Glutamatergic neuron (in vitro differentiated cells): ENCODE measurements at regions not wholly inside any gene's neighbourhood (a gene's known extent, or its start where the extent isn't known, plus 50 kb on each side); places are given as distances from the start of the nearest gene placed in this dataset.
A peak's percentile ranks its signal among the peaks of the same experiment; 100 is the strongest.
"Not testable (repeated sequence)": the region's sequence is repeated elsewhere in the genome, so short reads cannot be mapped to it uniquely, and the experiment has no call there.

Experiments
- DNase-seq: peaks from one replicate; pipeline ENCODE4 v3.0.0; 2022
- H3K27ac Mint-ChIP-seq: one replicate; pipeline ENCODE4 v1.8.0; 2020; ENCODE audit warnings: mild to moderate bottlenecking, mixed read lengths, inconsistent platforms; ENCODE audit not compliant: unreplicated experiment
- H3K27me3 Mint-ChIP-seq: one replicate; pipeline ENCODE4 v1.8.0; 2020; ENCODE audit warnings: mild to moderate bottlenecking, moderate library complexity, mixed read lengths, inconsistent platforms; ENCODE audit not compliant: unreplicated experiment
- H3K36me3 Mint-ChIP-seq: one replicate; pipeline ENCODE4 v1.8.0; 2020; ENCODE audit warnings: mild to moderate bottlenecking, mixed read lengths, inconsistent platforms; ENCODE audit not compliant: unreplicated experiment
- H3K4me1 Mint-ChIP-seq: one replicate; pipeline ENCODE4 v1.8.0; 2020; ENCODE audit warnings: mild to moderate bottlenecking, low read depth, mixed read lengths, inconsistent platforms; ENCODE audit not compliant: unreplicated experiment
- H3K4me3 Mint-ChIP-seq: one replicate; pipeline ENCODE4 v1.8.0; 2020; ENCODE audit warnings: mild to moderate bottlenecking, mixed read lengths, inconsistent platforms; ENCODE audit not compliant: unreplicated experiment
- H3K9me3 Mint-ChIP-seq: one replicate; pipeline ENCODE4 v1.8.0; 2020; ENCODE audit warnings: mild to moderate bottlenecking, moderate library complexity, mixed read lengths, inconsistent platforms; ENCODE audit not compliant: unreplicated experiment
- TF ChIP-seq, protein P1 (sequence below): fragments of 200-600 bp; sonication (generic); IDR thresholded peaks from one replicate; pipeline ENCODE4 v1.5.0; 2021; ENCODE audit not compliant: partially characterized antibody, unreplicated experiment

DNA sequence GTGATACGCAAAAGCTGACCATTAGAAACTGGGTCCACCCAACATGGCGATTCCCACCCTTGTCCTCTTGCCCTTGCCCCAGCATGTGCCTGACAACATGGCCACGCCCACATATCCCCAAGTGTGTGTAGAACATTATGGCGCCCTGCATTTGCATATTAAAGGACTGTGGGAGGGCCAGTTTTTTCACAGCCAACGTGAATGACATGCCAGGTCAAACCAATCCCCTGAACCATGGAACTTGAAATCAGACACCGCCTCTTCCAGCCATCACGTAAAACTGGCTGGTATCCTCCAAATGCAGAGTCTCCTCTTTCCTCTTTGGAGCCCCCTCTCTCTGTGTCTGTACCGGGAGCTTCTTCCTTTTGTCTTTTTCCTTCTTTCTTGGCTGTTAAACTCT is 156.7 kb upstream of the EPHA6 start:
- Mint-ChIP-seq H3K4me1 (no peaks in the 10 kb centered on the region), H3K27ac (no peak overlapping the region), H3K27me3 (no peaks in the 10 kb centered on the region), H3K36me3 (no peaks in the 10 kb centered on the region), H3K9me3 (no peaks in the 10 kb centered on the region), H3K4me3 (no peak overlapping the region)
- DNase-seq: no peak
- TF ChIP-seq, protein P1, sequence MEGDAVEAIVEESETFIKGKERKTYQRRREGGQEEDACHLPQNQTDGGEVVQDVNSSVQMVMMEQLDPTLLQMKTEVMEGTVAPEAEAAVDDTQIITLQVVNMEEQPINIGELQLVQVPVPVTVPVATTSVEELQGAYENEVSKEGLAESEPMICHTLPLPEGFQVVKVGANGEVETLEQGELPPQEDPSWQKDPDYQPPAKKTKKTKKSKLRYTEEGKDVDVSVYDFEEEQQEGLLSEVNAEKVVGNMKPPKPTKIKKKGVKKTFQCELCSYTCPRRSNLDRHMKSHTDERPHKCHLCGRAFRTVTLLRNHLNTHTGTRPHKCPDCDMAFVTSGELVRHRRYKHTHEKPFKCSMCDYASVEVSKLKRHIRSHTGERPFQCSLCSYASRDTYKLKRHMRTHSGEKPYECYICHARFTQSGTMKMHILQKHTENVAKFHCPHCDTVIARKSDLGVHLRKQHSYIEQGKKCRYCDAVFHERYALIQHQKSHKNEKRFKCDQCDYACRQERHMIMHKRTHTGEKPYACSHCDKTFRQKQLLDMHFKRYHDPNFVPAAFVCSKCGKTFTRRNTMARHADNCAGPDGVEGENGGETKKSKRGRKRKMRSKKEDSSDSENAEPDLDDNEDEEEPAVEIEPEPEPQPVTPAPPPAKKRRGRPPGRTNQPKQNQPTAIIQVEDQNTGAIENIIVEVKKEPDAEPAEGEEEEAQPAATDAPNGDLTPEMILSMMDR: no peak

DNA sequence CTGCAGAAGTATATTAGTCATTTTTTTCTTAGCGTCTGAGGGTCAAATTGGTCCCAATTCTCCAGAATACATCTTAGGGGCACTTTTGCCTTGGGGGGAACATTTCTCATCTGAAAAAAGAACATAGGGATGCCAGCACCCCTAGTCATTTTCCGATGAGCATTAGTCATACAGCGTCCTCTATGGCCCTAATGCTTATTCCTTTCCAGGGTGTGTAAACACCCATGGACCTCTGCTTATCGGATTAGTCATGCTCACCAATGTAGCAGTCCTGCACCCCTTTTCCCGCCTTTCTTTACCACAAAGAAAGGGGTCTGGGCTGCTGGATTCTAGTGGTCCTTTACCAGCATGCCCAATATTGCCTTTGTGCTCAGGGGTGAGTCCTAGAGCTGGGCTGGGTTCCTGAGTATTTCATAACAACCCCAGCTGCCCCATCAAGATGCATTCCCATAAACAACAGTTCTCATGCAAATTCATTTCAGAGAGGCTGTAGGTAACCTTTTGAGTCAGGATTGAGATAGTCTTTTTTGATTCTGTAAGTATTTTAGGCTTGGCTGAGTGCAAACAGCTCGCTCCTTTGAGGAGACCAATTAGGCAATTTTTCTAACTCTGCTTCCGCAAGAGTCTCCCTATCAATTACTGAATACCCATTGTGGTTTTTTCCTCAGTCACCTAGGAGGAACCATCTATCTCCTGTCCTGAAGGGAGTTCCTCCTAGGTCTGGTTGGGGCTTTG is 142.4 kb upstream of the EPHA6 start:
- H3K36me3 Mint-ChIP-seq, H3K4me3 Mint-ChIP-seq, H3K27me3 Mint-ChIP-seq, DNase-seq, H3K27ac Mint-ChIP-seq, H3K9me3 Mint-ChIP-seq, H3K4me1 Mint-ChIP-seq: not testable (repeated sequence)

DNA sequence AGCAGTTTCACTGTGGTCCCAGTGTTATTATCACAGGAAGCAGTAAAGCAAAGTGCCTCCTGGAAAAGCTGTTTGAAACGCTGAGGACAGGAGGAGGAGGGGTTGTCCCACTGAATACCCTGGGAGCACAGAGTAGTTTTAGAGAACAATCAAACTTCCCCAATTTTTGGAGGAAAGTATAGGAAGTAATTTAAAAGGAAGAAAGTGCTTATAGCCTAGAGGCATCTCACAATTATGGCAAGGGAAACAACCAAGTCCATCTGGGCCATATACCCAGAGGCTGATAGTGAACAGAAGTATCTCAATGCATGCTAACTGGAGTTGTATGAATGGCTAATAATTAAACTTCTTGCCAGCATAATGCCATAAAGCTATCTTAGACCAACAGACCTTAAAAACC is 137.2 kb upstream of the EPHA6 start:
- Mint-ChIP-seq H3K36me3 (peaks cover 6% of the 10 kb centered on the region), H3K9me3 (peaks cover 4% of the 10 kb centered on the region)

DNA sequence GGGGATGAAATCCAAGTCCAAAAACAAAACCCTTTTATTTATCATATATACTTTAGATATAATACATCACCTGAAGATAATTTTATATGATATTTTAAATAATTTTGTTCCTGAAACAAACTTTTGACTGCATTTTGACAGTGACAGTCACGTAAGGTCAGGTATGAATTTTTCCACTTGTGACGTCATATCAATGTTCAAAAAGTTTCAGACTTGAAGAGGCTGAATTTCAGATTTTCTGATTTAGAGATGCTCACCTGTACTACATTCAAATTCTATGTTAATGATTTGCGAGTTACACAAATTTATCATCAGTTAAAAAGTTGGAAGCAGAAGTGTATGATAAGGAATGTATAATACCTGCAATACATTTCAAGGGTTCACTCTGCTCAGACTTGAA is 136.1 kb upstream of the EPHA6 start:
- Mint-ChIP-seq H3K27me3 (peaks cover 2% of the 10 kb centered on the region), H3K9me3 (peaks cover 4% of the 10 kb centered on the region), H3K4me1 (no peaks in the 10 kb centered on the region), H3K27ac (no peak overlapping the region), H3K4me3 (no peak overlapping the region), H3K36me3 (peaks cover 6% of the 10 kb centered on the region)
- no peak for DNase-seq
- TF ChIP-seq, protein P1: no peak

More for the DNA sequence above, 137.2 kb upstream of the EPHA6 start:
- no peaks in the 10 kb centered on the region for H3K4me1 Mint-ChIP-seq
- H3K27me3 Mint-ChIP-seq: peaks cover 2% of the 10 kb centered on the region
- TF ChIP-seq, protein P1: no peak
- H3K4me3 Mint-ChIP-seq: no peak overlapping the region
- DNase-seq: no peak
- no peak overlapping the region for H3K27ac Mint-ChIP-seq

DNA sequence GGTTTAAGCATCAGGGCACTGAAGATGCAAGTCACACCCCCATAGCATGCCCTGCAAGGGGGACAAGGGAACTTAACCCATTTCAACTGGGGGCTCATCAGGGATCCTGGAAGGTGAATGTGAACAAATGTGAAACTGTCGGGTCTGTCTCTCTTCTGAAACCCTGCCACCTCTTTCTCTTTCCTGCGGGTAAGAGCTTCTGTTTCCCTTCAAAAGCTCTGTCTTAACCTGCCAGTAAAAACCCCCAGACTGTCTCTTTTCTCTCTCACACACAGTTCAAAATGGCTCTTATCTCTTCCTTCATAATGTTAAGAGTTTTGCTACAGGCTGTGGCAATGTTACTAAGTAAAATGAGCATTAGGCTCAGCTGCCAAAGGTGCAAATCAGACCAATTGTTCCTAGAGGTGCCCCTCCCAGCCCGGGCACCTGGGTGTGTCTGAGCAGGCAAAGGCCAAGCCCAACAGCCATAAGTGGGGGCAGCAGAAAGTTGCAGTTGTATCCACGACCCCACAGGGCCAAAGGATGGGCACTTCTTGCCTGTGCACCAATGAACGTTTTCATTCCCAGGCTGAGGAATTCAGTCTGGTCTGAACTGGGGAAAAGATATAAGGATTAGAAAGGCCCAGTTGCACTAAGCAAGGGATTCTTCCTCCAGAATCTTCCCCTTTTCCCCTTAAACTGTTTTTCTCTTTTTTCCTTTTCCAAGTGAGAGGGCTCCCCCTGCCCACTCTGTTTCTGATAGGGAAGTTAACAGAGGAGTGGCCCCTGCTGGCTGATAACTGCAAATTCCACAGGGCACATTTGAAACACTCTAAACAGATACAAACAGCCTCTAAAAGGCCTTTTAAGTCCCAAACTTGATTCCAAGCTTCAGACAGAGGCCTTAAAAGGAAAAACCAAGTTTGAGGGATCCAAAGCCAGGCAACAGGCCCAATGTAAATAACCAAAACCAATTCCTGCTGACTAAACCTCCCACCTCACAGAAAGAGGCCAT is 113.8 kb upstream of the EPHA6 start:
- DNase-seq: no peak
- TF ChIP-seq, protein P1: peak; percentile 20
- Mint-ChIP-seq H3K4me1 (peaks cover 3% of the 10 kb centered on the region), H3K4me3 (no peak overlapping the region), H3K27ac (peak overlapping the region; percentile 2), H3K36me3 (no peaks in the 10 kb centered on the region), H3K9me3 (peaks cover 8% of the 10 kb centered on the region), H3K27me3 (no peaks in the 10 kb centered on the region)
